ENCODE measurements at regions not wholly inside any gene's neighbourhood (a gene's known extent, or its start where the extent isn't known, plus 50 kb on each side); places are given as distances from the start of the nearest gene placed in this dataset.
"Not testable (repeated sequence)": the region's sequence is repeated elsewhere in the genome, so short reads cannot be mapped to it uniquely, and the experiment has no call there.

- Histone ChIP-seq H3K27ac (no peak overlapping the region), H3K27me3 (replicated peaks) (no peaks in the 10 kb centered on the region), H3K4me1 (replicated peaks) (no peaks in the 10 kb centered on the region), H3K4me3 (no peak overlapping the region), H3K36me3 (no peaks in the 10 kb centered on the region), H3K9me3 (replicated peaks) (no peaks in the 10 kb centered on the region)
- DNase-seq (ENCODE audit: low read depth in 1 of 2, low spot score in 2 of 2), result no peak
These were observed 132.2 kb upstream of the TBC1D5 start for GRCh38 chr3:17874636-17875035.

GRCh38 chr3:17872457-17872856, 130.0 kb upstream of the TBC1D5 start:
- Histone ChIP-seq H3K27me3 (replicated peaks) (no peaks in the 10 kb centered on the region), H3K9me3 (replicated peaks) (no peaks in the 10 kb centered on the region), H3K27ac (no peak overlapping the region), H3K36me3 (no peaks in the 10 kb centered on the region), H3K4me1 (replicated peaks) (no peaks in the 10 kb centered on the region), H3K4me3 (no peak overlapping the region)
- no peak for DNase-seq (ENCODE audit: low read depth in 1 of 2, low spot score in 2 of 2)

- Histone ChIP-seq H3K9me3 (replicated peaks) (no peaks in the 10 kb centered on the region), H3K4me3 (no peak overlapping the region), H3K36me3 (no peaks in the 10 kb centered on the region; the same call in 1 of the 2 replicates), H3K4me1 (replicated peaks) (no peaks in the 10 kb centered on the region), H3K27ac (no peak overlapping the region), H3K27me3 (replicated peaks) (no peaks in the 10 kb centered on the region)
- DNase-seq (ENCODE audit: low read depth in 1 of 2, low spot score in 2 of 2), result no peak
These were observed 123.2 kb upstream of the TBC1D5 start for GRCh38 chr3:17865631-17866030.

- no peak for DNase-seq (ENCODE audit: low read depth in 1 of 2, low spot score in 2 of 2)
- Histone ChIP-seq H3K27me3 (replicated peaks) (no peaks in the 10 kb centered on the region), H3K4me3 (no peak overlapping the region), H3K4me1 (replicated peaks) (no peaks in the 10 kb centered on the region), H3K27ac (no peak overlapping the region), H3K9me3 (replicated peaks) (no peaks in the 10 kb centered on the region), H3K36me3 (no peaks in the 10 kb centered on the region; the same call in 1 of the 2 replicates)
These were observed 119.0 kb upstream of the TBC1D5 start for GRCh38 chr3:17861476-17861875.

GRCh38 chr3:17860840-17861471, 118.5 kb upstream of the TBC1D5 start:
- H3K9me3 ChIP-seq (replicated peaks); H3K36me3 ChIP-seq; H3K27ac ChIP-seq; H3K27me3 ChIP-seq (replicated peaks); DNase-seq (ENCODE audit: low read depth in 1 of 2, low spot score in 2 of 2); H3K4me3 ChIP-seq; H3K4me1 ChIP-seq (replicated peaks): not testable (repeated sequence)

- Histone ChIP-seq H3K9me3 (replicated peaks) (no peaks in the 10 kb centered on the region), H3K27ac (no peak overlapping the region)
- no peak for DNase-seq (ENCODE audit: low read depth in 1 of 2, low spot score in 2 of 2)
These were observed 109.8 kb upstream of the TBC1D5 start for GRCh38 chr3:17852217-17852616.

GRCh38 chr3:17850448-17850847, 108.0 kb upstream of the TBC1D5 start:
- H3K4me1 ChIP-seq (replicated peaks), result no peaks in the 10 kb centered on the region
- H3K27me3 ChIP-seq (replicated peaks), result no peaks in the 10 kb centered on the region
- no peak for DNase-seq (ENCODE audit: low read depth in 1 of 2, low spot score in 2 of 2)
- H3K9me3 ChIP-seq (replicated peaks), result no peaks in the 10 kb centered on the region
- H3K4me3 ChIP-seq, result no peak overlapping the region
- H3K36me3 ChIP-seq, result no peaks in the 10 kb centered on the region
- no peak overlapping the region for H3K27ac ChIP-seq

More at GRCh38 chr3:17852217-17852616, 109.8 kb upstream of the TBC1D5 start:
- Histone ChIP-seq H3K4me1 (replicated peaks) (no peaks in the 10 kb centered on the region), H3K27me3 (replicated peaks) (no peaks in the 10 kb centered on the region), H3K4me3 (no peak overlapping the region), H3K36me3 (no peaks in the 10 kb centered on the region)

- Histone ChIP-seq H3K36me3 (no peaks in the 10 kb centered on the region), H3K27me3 (replicated peaks) (no peaks in the 10 kb centered on the region), H3K9me3 (replicated peaks) (no peaks in the 10 kb centered on the region), H3K27ac (no peak overlapping the region), H3K4me1 (replicated peaks) (no peaks in the 10 kb centered on the region), H3K4me3 (no peak overlapping the region)
- no peak for DNase-seq (ENCODE audit: low read depth in 1 of 2, low spot score in 2 of 2)
These were observed 105.7 kb upstream of the TBC1D5 start for GRCh38 chr3:17848102-17848501.

GRCh38 chr3:17847156-17847555, 104.7 kb upstream of the TBC1D5 start:
- no peak overlapping the region for H3K27ac ChIP-seq
- no peaks in the 10 kb centered on the region for H3K27me3 ChIP-seq (replicated peaks)
- no peaks in the 10 kb centered on the region for H3K9me3 ChIP-seq (replicated peaks)
- H3K4me1 ChIP-seq (replicated peaks), result no peaks in the 10 kb centered on the region
- no peak overlapping the region for H3K4me3 ChIP-seq
- no peak for DNase-seq (ENCODE audit: low read depth in 1 of 2, low spot score in 2 of 2)
- no peaks in the 10 kb centered on the region for H3K36me3 ChIP-seq

GRCh38 chr3:17846466-17846865, 104.0 kb upstream of the TBC1D5 start:
- H3K4me3 ChIP-seq, result no peak overlapping the region
- no peaks in the 10 kb centered on the region for H3K9me3 ChIP-seq (replicated peaks)
- H3K27me3 ChIP-seq (replicated peaks), result no peaks in the 10 kb centered on the region
- H3K36me3 ChIP-seq, result no peaks in the 10 kb centered on the region
- H3K4me1 ChIP-seq (replicated peaks), result no peaks in the 10 kb centered on the region
- H3K27ac ChIP-seq, result no peak overlapping the region
- DNase-seq (ENCODE audit: low read depth in 1 of 2, low spot score in 2 of 2), result no peak

- no peaks in the 10 kb centered on the region for H3K9me3 ChIP-seq (replicated peaks)
- no peaks in the 10 kb centered on the region for H3K4me1 ChIP-seq (replicated peaks)
- H3K27ac ChIP-seq, result no peak overlapping the region
- no peak overlapping the region for H3K4me3 ChIP-seq
- no peaks in the 10 kb centered on the region for H3K36me3 ChIP-seq
- DNase-seq (ENCODE audit: low read depth in 1 of 2, low spot score in 2 of 2), result no peak
- no peaks in the 10 kb centered on the region for H3K27me3 ChIP-seq (replicated peaks)
These were observed 102.8 kb upstream of the TBC1D5 start for GRCh38 chr3:17845026-17845812.

GRCh38 chr3:17844236-17844635, 101.8 kb upstream of the TBC1D5 start:
- no peaks in the 10 kb centered on the region for H3K9me3 ChIP-seq (replicated peaks)
- no peaks in the 10 kb centered on the region for H3K36me3 ChIP-seq
- no peak overlapping the region for H3K4me3 ChIP-seq
- DNase-seq (ENCODE audit: low read depth in 1 of 2, low spot score in 2 of 2), result no peak
- H3K27me3 ChIP-seq (replicated peaks), result no peaks in the 10 kb centered on the region
- H3K4me1 ChIP-seq (replicated peaks), result no peaks in the 10 kb centered on the region
- no peak overlapping the region for H3K27ac ChIP-seq

GRCh38 chr3:17841190-17841828, 98.9 kb upstream of the TBC1D5 start:
- Histone ChIP-seq H3K27me3 (replicated peaks) (no peaks in the 10 kb centered on the region), H3K9me3 (replicated peaks) (no peaks in the 10 kb centered on the region), H3K36me3 (no peaks in the 10 kb centered on the region), H3K4me1 (replicated peaks) (no peaks in the 10 kb centered on the region), H3K4me3 (no peak overlapping the region), H3K27ac (no peak overlapping the region)
- DNase-seq (ENCODE audit: low read depth in 1 of 2, low spot score in 2 of 2), result peak; percentile 42 to 70

GRCh38 chr3:17840651-17841050, 98.2 kb upstream of the TBC1D5 start:
- no peaks in the 10 kb centered on the region for H3K27me3 ChIP-seq (replicated peaks)
- H3K9me3 ChIP-seq (replicated peaks), result no peaks in the 10 kb centered on the region
- no peak overlapping the region for H3K4me3 ChIP-seq
- DNase-seq (ENCODE audit: low read depth in 1 of 2, low spot score in 2 of 2), result no peak
- no peak overlapping the region for H3K27ac ChIP-seq
- no peaks in the 10 kb centered on the region for H3K4me1 ChIP-seq (replicated peaks)
- H3K36me3 ChIP-seq, result no peaks in the 10 kb centered on the region
